GM21423 (cell line): ENCODE measurements at regions not wholly inside any gene's neighbourhood (a gene's known extent, or its start where the extent isn't known, plus 50 kb on each side); places are given as distances from the start of the nearest gene placed in this dataset.

Source experiments
- ATAC-seq: cut with Tn5 transposase; IDR thresholded peaks from one replicate; pipeline ENCODE4 v1.9.1; 2021; ENCODE audit warnings: mild to moderate bottlenecking, moderate library complexity; ENCODE audit not compliant: unreplicated experiment

DNA sequence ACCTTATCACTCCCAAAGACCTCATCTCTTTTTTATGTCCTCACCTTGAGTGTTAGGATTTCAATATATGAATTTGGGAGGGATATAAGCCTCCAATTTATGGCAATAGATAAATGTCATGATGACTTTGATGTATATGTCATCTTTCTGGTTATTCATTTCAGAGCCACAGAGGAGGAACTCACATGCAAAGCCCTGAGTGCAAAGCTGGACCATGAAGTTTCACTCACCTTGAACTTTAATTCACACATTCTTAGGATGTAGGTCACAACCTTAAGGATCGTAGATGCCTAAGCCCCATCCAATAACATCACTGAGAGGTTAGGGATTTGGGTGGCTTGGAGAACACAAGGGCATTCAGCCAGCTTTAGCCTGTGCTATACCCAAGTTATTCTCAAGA lies 81.9 kb upstream of the ZPBP start:
- no peak for ATAC-seq

GRCh38 chr7:50166997-50167965 lies 74.2 kb upstream of the ZPBP start:
- ATAC-seq: peak; percentile 67

- no peak for ATAC-seq
Measured at GRCh38 chr7:50164559-50165170, 71.6 kb upstream of the ZPBP start.

- ATAC-seq: no peak
Measured at GRCh38 chr7:50160206-50160605, 67.2 kb upstream of the ZPBP start.

- ATAC-seq: no peak
Measured at GRCh38 chr7:50159154-50159553, 66.1 kb upstream of the ZPBP start.

- no peak for ATAC-seq
Measured at GRCh38 chr7:50156706-50157105, 63.7 kb upstream of the ZPBP start.

DNA sequence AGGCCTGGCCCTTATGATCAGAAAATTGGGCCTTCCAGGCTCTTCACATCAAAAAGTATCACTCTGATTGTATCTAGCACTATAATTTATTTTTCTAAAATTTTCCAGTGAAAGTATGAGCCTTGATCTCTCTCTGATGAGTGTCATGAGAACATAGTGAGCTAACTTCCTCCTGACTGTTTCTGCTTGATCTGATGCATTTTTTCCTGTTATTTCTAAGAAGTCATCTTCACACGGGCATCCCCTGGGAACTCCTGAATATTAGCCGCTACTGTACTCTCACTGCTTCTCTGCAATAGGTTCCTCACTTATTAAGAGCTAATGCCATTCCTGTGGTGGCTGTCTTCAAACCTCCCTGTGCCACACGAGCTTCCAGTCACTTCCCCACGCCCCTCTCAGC lies 63.1 kb upstream of the ZPBP start:
- ATAC-seq: no peak

- no peak for ATAC-seq
Measured at GRCh38 chr7:50155755-50156154, 62.7 kb upstream of the ZPBP start.

DNA sequence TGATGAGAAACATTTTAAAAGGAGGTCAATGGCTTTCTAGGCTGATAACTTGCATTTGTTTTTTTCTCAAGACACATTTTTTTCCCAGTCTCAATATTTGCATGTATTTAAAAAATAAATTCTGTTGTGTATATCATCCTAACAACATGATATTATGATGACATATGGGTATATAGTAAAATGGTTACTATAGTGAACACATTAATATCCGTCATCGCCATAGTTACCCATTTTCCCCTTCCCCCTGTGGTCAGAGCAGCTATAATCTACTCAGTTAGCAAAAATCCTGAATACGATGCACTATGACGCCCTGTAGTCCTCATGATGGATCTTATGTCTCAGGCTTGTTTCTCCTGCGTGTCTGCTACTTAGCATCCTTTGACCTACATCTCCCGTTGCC lies 60.9 kb upstream of the ZPBP start:
- ATAC-seq: no peak

DNA sequence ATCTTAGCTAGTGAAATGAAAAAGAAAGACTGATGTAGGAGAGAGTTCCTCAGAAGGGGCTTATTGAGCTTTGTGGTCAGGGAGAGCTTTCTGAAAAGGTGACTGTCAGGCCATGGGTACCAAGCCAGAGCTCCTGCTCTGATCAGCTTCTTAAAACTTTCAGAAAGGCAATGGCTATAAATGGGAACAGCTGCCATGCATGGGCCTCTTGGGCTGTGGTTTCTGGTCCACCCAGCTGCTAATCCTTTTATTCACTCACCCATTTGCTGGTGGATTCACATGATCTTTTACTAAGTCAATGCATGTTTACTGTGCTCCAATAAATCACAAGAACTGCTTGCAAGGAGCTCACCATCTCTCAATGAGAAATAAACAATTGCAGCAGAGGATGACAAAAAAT lies 60.1 kb upstream of the ZPBP start:
- peak; percentile 36 for ATAC-seq

DNA sequence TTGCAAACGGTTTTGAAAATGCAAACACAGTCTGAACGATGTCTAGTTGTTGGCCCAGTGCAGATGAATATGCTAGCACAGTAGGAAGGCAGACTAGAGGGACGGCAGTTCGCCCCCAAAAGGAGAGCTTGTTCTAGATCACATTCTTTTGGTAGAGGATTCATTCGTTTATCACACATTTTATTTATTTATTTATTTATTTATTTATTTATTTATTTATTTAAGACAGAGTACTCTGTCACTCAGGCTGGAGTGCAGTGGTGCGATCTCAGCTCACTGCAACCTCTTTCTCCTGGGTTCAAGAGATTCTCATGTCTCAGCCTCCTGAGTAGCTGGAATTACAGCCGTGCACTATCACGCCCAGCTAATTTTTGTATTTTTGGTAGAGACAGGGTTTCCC lies 59.4 kb upstream of the ZPBP start:
- ATAC-seq: no peak

DNA sequence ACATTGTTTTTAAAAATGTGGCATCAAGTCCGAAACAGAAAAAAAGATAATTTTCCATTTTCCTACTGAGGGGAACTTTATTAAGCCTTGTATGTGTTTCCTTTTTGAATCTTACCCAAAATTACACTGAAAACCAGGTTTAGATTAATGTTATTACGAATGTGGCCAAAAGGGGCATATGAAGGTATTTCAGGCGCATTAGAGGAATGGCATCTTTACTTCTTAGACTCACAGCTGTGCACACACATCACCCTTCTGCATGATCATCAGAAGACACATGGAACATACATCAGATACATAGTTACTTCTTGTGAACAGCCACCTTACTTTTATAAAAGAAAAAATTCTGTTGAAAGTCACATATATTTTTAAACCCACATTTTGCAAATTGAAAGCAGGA lies 58.6 kb upstream of the ZPBP start:
- ATAC-seq: no peak

GRCh38 chr7:50151001-50151400 lies 58.0 kb upstream of the ZPBP start:
- ATAC-seq: no peak

GRCh38 chr7:50149369-50149768 lies 56.3 kb upstream of the ZPBP start:
- no peak for ATAC-seq

DNA sequence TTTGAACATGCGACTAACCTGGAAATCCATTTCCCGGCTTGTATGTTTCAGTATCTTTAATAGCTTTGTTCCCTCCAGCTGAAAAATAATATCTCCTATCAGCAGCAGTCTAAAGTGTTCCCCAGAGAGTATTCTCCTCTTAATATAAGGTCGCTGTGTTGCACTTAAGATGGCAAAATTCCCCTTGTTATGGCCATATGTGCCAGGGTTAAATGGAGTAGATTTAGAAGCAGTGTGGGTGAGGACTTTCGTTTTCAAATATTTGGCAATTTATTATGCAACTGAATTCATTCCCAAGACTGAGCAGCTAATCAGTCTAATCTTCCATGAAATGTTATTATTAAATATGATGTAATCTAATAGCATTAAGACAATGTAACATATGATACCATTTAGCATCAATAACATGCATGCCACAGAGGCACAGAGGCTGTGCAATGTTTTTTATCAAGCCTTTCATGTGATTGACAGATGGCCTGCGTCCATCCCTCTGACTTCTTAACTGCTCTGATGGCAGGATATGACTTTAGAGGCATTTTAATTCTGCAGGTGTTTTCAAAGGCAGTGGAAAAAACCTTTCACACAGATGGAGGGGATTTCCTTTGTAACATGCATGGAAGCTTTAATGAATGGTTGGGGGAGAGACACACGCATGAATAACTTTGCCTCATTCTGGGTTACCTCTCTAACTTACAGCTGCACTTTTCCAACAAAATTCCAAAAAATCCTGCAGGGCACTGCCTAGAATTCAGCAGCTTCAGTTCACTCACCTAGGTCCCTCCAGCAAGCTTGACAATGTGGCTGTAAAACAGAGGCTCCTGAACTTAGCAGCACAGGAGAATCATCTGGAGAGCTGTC lies 55.1 kb upstream of the ZPBP start:
- ATAC-seq: peak; percentile 39

- ATAC-seq: no peak
Measured at GRCh38 chr7:50146692-50147091, 53.6 kb upstream of the ZPBP start.

GRCh38 chr7:50145801-50146338 lies 52.8 kb upstream of the ZPBP start:
- ATAC-seq: peak; percentile 49

- no peak for ATAC-seq
Measured at GRCh38 chr7:50145226-50145625, 52.2 kb upstream of the ZPBP start.
